GM10248 (cell line): ENCODE measurements at regions not wholly inside any gene's neighbourhood (a gene's known extent, or its start where the extent isn't known, plus 50 kb on each side); places are given as distances from the start of the nearest gene placed in this dataset.

Experiments
- CTCF ChIA-PET: fragments of 300-600 bp; sonication (Branson Sonifier 250); formaldehyde crosslinking; extraction: SDS; loops from one replicate; lab custom pipeline; 2021; ENCODE audit warnings: antibody characterized with exemption; lab: Yijun Ruan, JAX
- POLR2A ChIA-PET: fragments of 350-650 bp; sonication (Branson Sonifier 250); formaldehyde crosslinking; extraction: SDS; loops from one replicate; lab custom pipeline; 2020; ENCODE audit warnings: antibody characterized with exemption; lab: Yijun Ruan, JAX
- DNase-seq: peaks from one replicate; pipeline ENCODE4 v3.0.0; 2012; ENCODE audit errors: extremely low spot score
- CTCF ChIP-seq: IDR thresholded peaks from 2 replicates; pipeline ENCODE4 v1.5.1; 2012; ENCODE audit warnings: mild to moderate bottlenecking, low read depth; ENCODE audit errors: extremely low read depth, missing control alignments, control extremely low read depth

DNA sequence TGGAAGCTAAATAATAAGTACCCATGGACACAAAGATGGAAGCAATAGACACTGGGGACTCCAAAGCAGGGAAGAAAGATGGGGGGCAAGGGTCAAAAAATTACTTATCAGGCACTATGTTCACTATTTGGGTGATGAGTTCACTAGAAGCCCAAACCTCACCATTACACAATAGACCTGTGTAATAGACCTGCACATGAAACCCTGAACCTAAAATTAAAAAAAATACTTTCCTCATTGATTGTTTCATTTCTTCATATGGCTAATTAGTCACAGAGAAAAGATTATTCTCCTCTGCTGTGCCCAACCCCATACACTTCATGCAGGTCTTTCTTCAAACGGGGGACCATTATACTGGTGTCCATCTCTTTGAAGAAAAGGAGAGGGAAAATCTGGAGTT lies 213.0 kb upstream of the DTNBP1 start:
- ChIA-PET CTCF (no interaction called here), POLR2A (no interaction called here)
- TF ChIP-seq CTCF, result no peak
- no peak for DNase-seq

DNA sequence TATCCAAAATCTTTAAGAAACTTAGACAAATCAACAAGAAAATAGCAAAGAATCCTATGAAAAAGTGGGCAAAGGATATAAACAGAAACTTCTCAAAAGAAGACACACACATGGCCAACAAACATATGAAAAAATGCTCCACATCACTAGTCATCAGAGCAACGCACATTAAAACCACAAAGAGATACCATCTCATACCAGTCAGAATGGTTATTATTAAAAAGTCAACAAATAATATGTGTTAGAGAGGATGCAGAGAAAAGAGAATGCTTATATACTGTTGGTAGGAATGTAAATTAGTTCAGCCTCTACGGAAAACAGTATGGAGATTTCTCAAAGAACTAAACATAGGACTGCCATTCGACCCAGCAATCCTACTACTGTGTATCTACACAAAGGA lies 212.0 kb upstream of the DTNBP1 start:
- TF ChIP-seq CTCF, result no peak
- POLR2A ChIA-PET, result no interaction called here
- CTCF ChIA-PET, result interaction anchor here (1.0 to 1.4 kb wide), 8 partner anchors 8 to 97 kb away, joined by 3 to 4 read pairs (median 3); no protein-coding TSS in a partner anchor
- DNase-seq, result no peak

DNA sequence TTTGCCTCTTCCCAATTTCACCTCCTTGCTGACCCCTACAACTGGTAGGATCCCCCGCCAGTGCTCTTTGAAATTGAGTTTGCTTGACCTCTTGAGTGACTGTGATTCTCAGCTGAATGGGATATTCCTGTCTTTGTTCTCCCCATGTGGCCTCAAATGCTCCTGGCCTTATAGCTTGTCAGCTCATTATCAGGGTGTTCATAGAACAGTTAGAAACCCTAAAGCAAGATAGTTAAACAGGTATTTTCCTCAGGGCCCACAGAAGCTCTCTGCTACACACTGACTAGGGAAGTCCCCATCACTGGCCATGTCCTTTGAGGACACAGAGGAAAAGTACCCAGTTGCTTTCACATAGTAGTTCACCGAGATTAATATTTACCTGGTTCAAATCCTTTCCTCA lies 211.5 kb upstream of the DTNBP1 start:
- DNase-seq, result no peak
- no peak for TF ChIP-seq CTCF
- POLR2A ChIA-PET, result no interaction called here
- CTCF ChIA-PET, result interaction anchor here (0.8 to 1.6 kb wide), 11 partner anchors 8 to 255 kb away, joined by 3 to 4 read pairs (median 3); partner anchors contain the start of gene MYLIP

DNA sequence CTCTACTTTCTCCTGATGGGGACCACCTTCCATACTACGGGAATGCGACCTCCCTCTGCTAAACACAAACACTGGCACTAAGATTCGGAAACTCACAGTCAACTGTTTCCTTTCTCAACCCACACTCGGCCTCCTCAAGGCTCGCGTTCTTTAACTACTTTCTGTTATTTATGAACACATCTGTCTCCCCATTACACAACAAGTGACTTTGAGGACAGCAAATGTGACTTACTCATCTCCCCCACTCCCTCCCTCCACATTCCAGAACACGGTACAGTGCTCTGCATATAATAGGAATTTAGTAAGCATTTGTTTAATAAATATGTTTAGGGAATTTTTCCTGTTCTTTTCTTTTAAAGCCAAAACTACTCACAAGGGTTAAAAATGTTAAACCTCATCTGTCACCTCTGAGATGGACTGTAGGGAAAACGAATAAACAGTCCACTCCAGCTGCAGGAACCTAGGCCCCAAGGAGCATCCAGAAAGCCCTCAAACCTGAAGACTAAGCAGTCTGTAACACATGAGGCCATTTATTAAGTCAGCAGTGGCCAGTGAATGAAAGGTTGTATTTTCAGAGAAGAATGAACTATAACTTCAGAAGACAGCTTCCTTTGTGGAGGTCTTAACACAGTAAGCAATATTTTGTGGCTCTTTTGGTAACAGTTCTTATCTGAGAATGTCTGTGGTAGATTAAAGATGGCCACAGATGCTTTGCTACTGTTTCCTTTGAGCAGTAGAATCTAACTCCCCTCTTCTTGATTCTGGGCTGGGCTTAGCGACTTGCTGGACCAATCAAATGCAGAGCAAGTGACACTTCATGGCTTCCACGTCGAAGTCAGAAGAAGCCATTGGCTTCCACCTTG lies 209.6 kb upstream of the DTNBP1 start:
- ChIA-PET CTCF (interaction anchor here (1.4 kb wide), 1 partner anchor 23 kb away, joined by 3 read pairs; no protein-coding TSS in a partner anchor), POLR2A (no interaction called here)
- TF ChIP-seq CTCF, result no peak
- DNase-seq, result no peak

DNA sequence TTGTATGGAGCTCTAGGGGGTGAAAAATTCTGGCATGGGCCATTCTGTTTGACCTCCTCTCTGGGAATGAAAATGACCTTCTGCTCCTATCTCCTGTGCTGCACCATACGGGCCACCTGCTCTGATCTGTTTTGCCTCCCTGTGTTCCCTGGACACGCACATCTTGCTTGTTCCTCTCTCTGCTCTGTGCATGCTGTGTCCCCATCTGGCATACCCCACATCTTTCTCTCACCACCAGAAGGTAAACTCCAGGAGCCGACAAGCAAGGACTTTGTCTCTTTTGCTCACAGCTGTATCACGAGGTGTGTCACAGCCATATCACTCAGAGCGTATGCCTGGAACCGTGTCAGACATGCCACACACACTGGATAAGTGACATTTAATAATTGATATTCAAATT lies 208.4 kb upstream of the DTNBP1 start:
- CTCF ChIA-PET, result no interaction called here

More for the DNA sequence above, 208.4 kb upstream of the DTNBP1 start:
- POLR2A ChIA-PET, result no interaction called here
- no peak for DNase-seq
- TF ChIP-seq CTCF, result no peak
